ENCODE measurements at regions not wholly inside any gene's neighbourhood (a gene's known extent, or its start where the extent isn't known, plus 50 kb on each side); places are given as distances from the start of the nearest gene placed in this dataset.

- DNase-seq (no peak), ATAC-seq (no peak)
Measured at GRCh38 chr10:121073728-121074127, 222.6 kb downstream of the WDR11 start.

- ATAC-seq (no peak), DNase-seq (no peak)
Measured at GRCh38 chr10:121076776-121077715, 225.9 kb downstream of the WDR11 start.

GRCh38 chr10:121078036-121078435 lies 226.9 kb downstream of the WDR11 start:
- ATAC-seq (no peak), DNase-seq (no peak)

GRCh38 chr10:121078672-121079102 lies 227.5 kb downstream of the WDR11 start:
- no peak for DNase-seq
- no peak for ATAC-seq

GRCh38 chr10:121079226-121079625 lies 228.1 kb downstream of the WDR11 start:
- ATAC-seq (no peak), DNase-seq (no peak)

- DNase-seq (no peak), ATAC-seq (no peak)
Measured at GRCh38 chr10:121080281-121080891, 229.2 kb downstream of the WDR11 start.

GRCh38 chr10:121081306-121081705 lies 230.1 kb downstream of the WDR11 start:
- DNase-seq (no peak), ATAC-seq (no peak)

GRCh38 chr10:121082984-121083383 lies 231.8 kb downstream of the WDR11 start:
- ATAC-seq = no peak

GRCh38 chr10:121084016-121084674 lies 233.0 kb downstream of the WDR11 start:
- ATAC-seq = no peak
- no peak for DNase-seq

More at GRCh38 chr10:121082984-121083383, 231.8 kb downstream of the WDR11 start:
- no peak for DNase-seq

GRCh38 chr10:121084675-121085070 lies 233.5 kb downstream of the WDR11 start:
- no peak for ATAC-seq
- DNase-seq = no peak

GRCh38 chr10:121085367-121085766 lies 234.2 kb downstream of the WDR11 start:
- no peak for ATAC-seq
- DNase-seq = no peak

GRCh38 chr10:121087129-121087528 lies 236.0 kb downstream of the WDR11 start:
- no peak for DNase-seq
- no peak for ATAC-seq

GRCh38 chr10:121087688-121088087 lies 236.5 kb downstream of the WDR11 start:
- ATAC-seq = no peak
- no peak for DNase-seq

- no peak for ATAC-seq
- no peak for DNase-seq
Measured at GRCh38 chr10:121088524-121088923, 237.4 kb downstream of the WDR11 start.

GRCh38 chr10:121089434-121089833 lies 238.3 kb downstream of the WDR11 start:
- DNase-seq (no peak), ATAC-seq (no peak)

- DNase-seq (no peak), ATAC-seq (no peak)
Measured at GRCh38 chr10:121091961-121092719, 241.0 kb downstream of the WDR11 start.

- no peak for DNase-seq
- no peak for ATAC-seq
Measured at GRCh38 chr10:121092720-121093095, 241.5 kb downstream of the WDR11 start.

- DNase-seq (no peak), ATAC-seq (no peak)
Measured at GRCh38 chr10:121096617-121097431, 245.7 kb downstream of the WDR11 start.

GRCh38 chr10:121098211-121098610 lies 247.0 kb downstream of the WDR11 start:
- no peak for DNase-seq
- no peak for ATAC-seq

- ATAC-seq (no peak), DNase-seq (no peak)
Measured at GRCh38 chr10:121098751-121099150, 247.6 kb downstream of the WDR11 start.

- no peak for DNase-seq
- ATAC-seq = no peak
Measured at GRCh38 chr10:121099181-121099580, 248.0 kb downstream of the WDR11 start.

All from stimulated activated naive CD8-positive, alpha-beta T cell treated with anti-CD3 and anti-CD28 coated beads, Interleukin-15, Interleukin-2, amounts not matched to agents 100 U/mL and 50 U/mL, for 24 hours (primary cell).